ENCODE measurements at regions not wholly inside any gene's neighbourhood (a gene's known extent, or its start where the extent isn't known, plus 50 kb on each side); places are given as distances from the start of the nearest gene placed in this dataset.

GRCh38 chr10:28853195-28853594 lies 175.9 kb downstream of the BAMBI start:
- DNase-seq (ENCODE audit: extremely low spot score in 2 of 2), result no peak
- no peaks in the 10 kb centered on the region for H3K27me3 ChIP-seq
- no peak overlapping the region for H3K4me3 ChIP-seq
- no peaks in the 10 kb centered on the region for H3K9me3 ChIP-seq
- no peaks in the 10 kb centered on the region for H3K4me1 ChIP-seq
- TF ChIP-seq CTCF (IDR thresholded peaks at IDR 0.05) (no peak), POLR2AphosphoS5 (IDR thresholded peaks at IDR 0.05; ENCODE audit: insufficient read depth in 1 of 2, low read depth in 1 of 2) (no peak), POLR2A (IDR thresholded peaks at IDR 0.05) (no peak)
- intact Hi-C loops (cut with DNase I), result no loop called here
- H3K36me3 ChIP-seq, result no peaks in the 10 kb centered on the region
- H3K27ac ChIP-seq, result no peak overlapping the region

GRCh38 chr10:28857164-28857563 lies 179.8 kb downstream of the BAMBI start:
- no peaks in the 10 kb centered on the region for H3K9me3 ChIP-seq
- H3K4me1 ChIP-seq, result no peaks in the 10 kb centered on the region
- H3K4me3 ChIP-seq, result no peak overlapping the region
- no peaks in the 10 kb centered on the region for H3K27me3 ChIP-seq
- no peaks in the 10 kb centered on the region for H3K36me3 ChIP-seq
- intact Hi-C loops (cut with DNase I), result no loop called here
- TF ChIP-seq POLR2A (IDR thresholded peaks at IDR 0.05) (no peak), CTCF (IDR thresholded peaks at IDR 0.05) (no peak), POLR2AphosphoS5 (IDR thresholded peaks at IDR 0.05; ENCODE audit: insufficient read depth in 1 of 2, low read depth in 1 of 2) (no peak)
- H3K27ac ChIP-seq, result no peak overlapping the region
- no peak for DNase-seq (ENCODE audit: extremely low spot score in 2 of 2)

GRCh38 chr10:28858646-28859045 lies 181.3 kb downstream of the BAMBI start:
- no peaks in the 10 kb centered on the region for H3K4me1 ChIP-seq
- no peaks in the 10 kb centered on the region for H3K27me3 ChIP-seq
- no peak for TF ChIP-seq POLR2A (IDR thresholded peaks at IDR 0.05)
- no peak for TF ChIP-seq POLR2AphosphoS5 (IDR thresholded peaks at IDR 0.05; ENCODE audit: insufficient read depth in 1 of 2, low read depth in 1 of 2)
- no peak for TF ChIP-seq CTCF (IDR thresholded peaks at IDR 0.05)
- no peak overlapping the region for H3K27ac ChIP-seq
- H3K9me3 ChIP-seq, result no peaks in the 10 kb centered on the region
- no peaks in the 10 kb centered on the region for H3K36me3 ChIP-seq
- DNase-seq (ENCODE audit: extremely low spot score in 2 of 2), result no peak
- no peak overlapping the region for H3K4me3 ChIP-seq
- intact Hi-C loops (cut with DNase I), result no loop called here

GRCh38 chr10:28859791-28860190 lies 182.5 kb downstream of the BAMBI start:
- no peak for TF ChIP-seq CTCF (IDR thresholded peaks at IDR 0.05)
- TF ChIP-seq POLR2AphosphoS5 (IDR thresholded peaks at IDR 0.05; ENCODE audit: insufficient read depth in 1 of 2, low read depth in 1 of 2), result no peak
- TF ChIP-seq POLR2A (IDR thresholded peaks at IDR 0.05), result no peak

GRCh38 chr10:28862219-28862618 lies 184.9 kb downstream of the BAMBI start:
- intact Hi-C loops (cut with DNase I), result no loop called here
- Histone ChIP-seq H3K4me3 (no peak overlapping the region), H3K27me3 (no peaks in the 10 kb centered on the region), H3K27ac (no peak overlapping the region), H3K4me1 (no peaks in the 10 kb centered on the region), H3K9me3 (no peaks in the 10 kb centered on the region), H3K36me3 (no peaks in the 10 kb centered on the region)
- no peak for TF ChIP-seq POLR2AphosphoS5 (IDR thresholded peaks at IDR 0.05; ENCODE audit: insufficient read depth in 1 of 2, low read depth in 1 of 2)
- no peak for TF ChIP-seq CTCF (IDR thresholded peaks at IDR 0.05)
- TF ChIP-seq POLR2A (IDR thresholded peaks at IDR 0.05), result no peak
- DNase-seq (ENCODE audit: extremely low spot score in 2 of 2), result no peak

More at GRCh38 chr10:28859791-28860190, 182.5 kb downstream of the BAMBI start:
- no peak overlapping the region for H3K4me3 ChIP-seq
- no peaks in the 10 kb centered on the region for H3K36me3 ChIP-seq
- no peaks in the 10 kb centered on the region for H3K9me3 ChIP-seq
- intact Hi-C loops (cut with DNase I), result no loop called here
- no peak for DNase-seq (ENCODE audit: extremely low spot score in 2 of 2)
- no peaks in the 10 kb centered on the region for H3K4me1 ChIP-seq
- no peak overlapping the region for H3K27ac ChIP-seq
- H3K27me3 ChIP-seq, result no peaks in the 10 kb centered on the region
